Right lobe of liver (tissue), 4 donors: ENCODE measurements at regions not wholly inside any gene's neighbourhood (a gene's known extent, or its start where the extent isn't known, plus 50 kb on each side); places are given as distances from the start of the nearest gene placed in this dataset.

ENCODE experiments used
- CTCF ChIP-seq, 4 donors: fragments of 200-600 bp in 3 of 4; fragments of 450-650 bp in 1 of 4; IDR thresholded peaks; one replicate each; pipeline versions ENCODE4 v1.5.1 to v1.8.0; 2016 to 2022; ENCODE audit warnings: antibody characterized with exemption in 4 of 4, mild to moderate bottlenecking in 2 of 4
- POLR2A ChIP-seq: fragments of 450-650 bp; IDR thresholded peaks from one replicate; pipeline ENCODE4 v1.6.1; 2017; ENCODE audit warnings: antibody characterized with exemption, mild to moderate bottlenecking
- donor health status: DM: no; HTN: no; CAD: no.
- donor health status: DM: no; HTN: no; CAD: no.
- donor health status: DM: no; HTN: yes; CAD: no.

- TF ChIP-seq CTCF (IDR thresholded peaks at IDR 0.05) = no peak
- no peak for TF ChIP-seq POLR2A
Observed at GRCh38 chr18:78378403-78378802, 601.2 kb upstream of the SALL3 start.
